ENCODE measurements at regions not wholly inside any gene's neighbourhood (a gene's known extent, or its start where the extent isn't known, plus 50 kb on each side); places are given as distances from the start of the nearest gene placed in this dataset.

GRCh38 chr16:25493136-25493811, 198.5 kb upstream of the HS3ST4 start:
- intact Hi-C loops (cut with micrococcal nuclease) = no loop called here
- H3K9me3 Mint-ChIP-seq = no peaks in the 10 kb centered on the region
- no peak for DNase-seq
- POLR2A ChIA-PET = no interaction called here
- H3K36me3 Mint-ChIP-seq = no peaks in the 10 kb centered on the region
- H3K4me3 Mint-ChIP-seq = no peak overlapping the region
- no peak overlapping the region for H3K27ac Mint-ChIP-seq
- peaks cover 8% of the 10 kb centered on the region for H3K27me3 Mint-ChIP-seq
- no peaks in the 10 kb centered on the region for H3K4me1 Mint-ChIP-seq (ENCODE audit: low read depth)
- CTCF ChIA-PET = no interaction called here

- Mint-ChIP-seq H3K36me3 (no peaks in the 10 kb centered on the region), H3K27ac (no peak overlapping the region), H3K27me3 (peaks cover 7% of the 10 kb centered on the region), H3K4me3 (no peak overlapping the region), H3K9me3 (no peaks in the 10 kb centered on the region), H3K4me1 (ENCODE audit: low read depth) (no peaks in the 10 kb centered on the region)
- intact Hi-C loops (cut with micrococcal nuclease) = no loop called here
- POLR2A ChIA-PET = no interaction called here
- CTCF ChIA-PET = no interaction called here
- DNase-seq = no peak
These were observed 203.3 kb upstream of the HS3ST4 start for GRCh38 chr16:25488435-25488834.

GRCh38 chr16:25487888-25488287, 203.9 kb upstream of the HS3ST4 start:
- no peak overlapping the region for H3K4me3 Mint-ChIP-seq

GRCh38 chr16:25481636-25482035, 210.1 kb upstream of the HS3ST4 start:
- Mint-ChIP-seq H3K27ac (no peak overlapping the region), H3K9me3 (no peaks in the 10 kb centered on the region), H3K27me3 (peaks cover 3% of the 10 kb centered on the region), H3K4me1 (ENCODE audit: low read depth) (no peaks in the 10 kb centered on the region), H3K4me3 (no peak overlapping the region), H3K36me3 (no peaks in the 10 kb centered on the region)
- DNase-seq = no peak
- intact Hi-C loops (cut with micrococcal nuclease) = no loop called here
- POLR2A ChIA-PET = no interaction called here
- CTCF ChIA-PET = no interaction called here

More at GRCh38 chr16:25487888-25488287, 203.9 kb upstream of the HS3ST4 start:
- no peaks in the 10 kb centered on the region for H3K4me1 Mint-ChIP-seq (ENCODE audit: low read depth)
- ChIA-PET POLR2A (no interaction called here), CTCF (no interaction called here)
- no peaks in the 10 kb centered on the region for H3K36me3 Mint-ChIP-seq
- no peaks in the 10 kb centered on the region for H3K9me3 Mint-ChIP-seq
- H3K27me3 Mint-ChIP-seq = peaks cover 7% of the 10 kb centered on the region
- DNase-seq = no peak
- intact Hi-C loops (cut with micrococcal nuclease) = no loop called here
- H3K27ac Mint-ChIP-seq = no peak overlapping the region

DNA sequence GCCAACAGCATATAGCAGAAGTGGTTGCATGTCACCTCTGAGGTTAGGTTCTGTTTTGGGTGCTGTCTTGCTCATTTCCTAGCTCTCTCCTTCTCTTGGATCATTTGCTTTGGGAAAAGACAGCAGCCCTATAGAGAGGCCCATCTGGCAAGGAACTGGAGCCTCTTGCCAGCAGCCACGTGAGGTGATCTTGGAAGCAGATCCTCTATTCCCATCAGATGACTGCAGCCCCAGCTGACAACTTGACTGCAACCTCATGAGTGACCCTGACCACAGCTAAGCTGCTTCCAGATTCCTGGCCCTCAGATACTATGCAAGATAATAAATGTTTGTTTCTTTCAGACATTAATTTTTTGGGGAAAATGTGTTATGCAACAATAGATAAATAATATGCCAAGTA, 213.3 kb upstream of the HS3ST4 start:
- H3K4me3 Mint-ChIP-seq = no peak overlapping the region
- ChIA-PET POLR2A (no interaction called here), CTCF (no interaction called here)
- H3K9me3 Mint-ChIP-seq = no peaks in the 10 kb centered on the region
- DNase-seq = no peak
- intact Hi-C loops (cut with micrococcal nuclease) = no loop called here
- no peaks in the 10 kb centered on the region for H3K4me1 Mint-ChIP-seq (ENCODE audit: low read depth)
- H3K27me3 Mint-ChIP-seq = no peaks in the 10 kb centered on the region
- no peaks in the 10 kb centered on the region for H3K36me3 Mint-ChIP-seq
- H3K27ac Mint-ChIP-seq = no peak overlapping the region

GRCh38 chr16:25464058-25464457, 206.4 kb upstream of the ZKSCAN2 start:
- Mint-ChIP-seq H3K4me1 (ENCODE audit: low read depth) (no peaks in the 10 kb centered on the region), H3K27ac (no peak overlapping the region), H3K9me3 (no peaks in the 10 kb centered on the region), H3K27me3 (peaks cover 4% of the 10 kb centered on the region), H3K36me3 (no peaks in the 10 kb centered on the region), H3K4me3 (no peak overlapping the region)
- CTCF ChIA-PET = interaction anchor here (0.6 kb wide), 1 partner anchor 199 kb away, joined by 4 read pairs; no protein-coding TSS in a partner anchor
- intact Hi-C loops (cut with micrococcal nuclease) = no loop called here
- POLR2A ChIA-PET = no interaction called here
- no peak for DNase-seq

- POLR2A ChIA-PET = no interaction called here
- Mint-ChIP-seq H3K36me3 (no peaks in the 10 kb centered on the region), H3K4me3 (no peak overlapping the region), H3K27me3 (peaks cover 3% of the 10 kb centered on the region), H3K4me1 (ENCODE audit: low read depth) (no peaks in the 10 kb centered on the region), H3K27ac (no peak overlapping the region), H3K9me3 (peaks cover 16% of the 10 kb centered on the region)
- intact Hi-C loops (cut with micrococcal nuclease) = no loop called here
- DNase-seq = no peak
- CTCF ChIA-PET = no interaction called here
These were observed 192.2 kb upstream of the ZKSCAN2 start for GRCh38 chr16:25449802-25450201.

DNA sequence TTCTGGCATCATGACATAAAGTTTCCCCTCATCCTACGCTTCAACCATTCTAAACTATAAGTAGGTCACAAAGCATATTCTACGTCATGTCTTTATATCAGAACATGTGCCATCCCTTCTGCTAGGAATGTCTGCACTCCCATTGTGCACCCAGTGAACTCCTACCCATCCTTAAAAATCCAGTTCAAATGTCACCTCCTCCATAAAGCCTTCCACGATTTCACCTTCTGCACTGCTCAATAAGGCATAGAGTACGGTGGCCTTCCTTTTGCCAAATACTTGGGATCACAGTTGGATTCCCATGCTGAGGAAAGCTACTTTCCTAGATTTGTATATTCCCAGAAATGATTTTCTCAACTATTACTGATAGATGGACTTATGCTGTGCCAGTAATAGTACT, 186.3 kb upstream of the ZKSCAN2 start:
- H3K9me3 Mint-ChIP-seq = peaks cover 12% of the 10 kb centered on the region
- no peak overlapping the region for H3K27ac Mint-ChIP-seq
- ChIA-PET CTCF (no interaction called here), POLR2A (no interaction called here)
- H3K4me3 Mint-ChIP-seq = no peak overlapping the region
- no peaks in the 10 kb centered on the region for H3K4me1 Mint-ChIP-seq (ENCODE audit: low read depth)
- intact Hi-C loops (cut with micrococcal nuclease) = no loop called here
- DNase-seq = no peak
- H3K27me3 Mint-ChIP-seq = peaks cover 13% of the 10 kb centered on the region
- no peaks in the 10 kb centered on the region for H3K36me3 Mint-ChIP-seq

DNA sequence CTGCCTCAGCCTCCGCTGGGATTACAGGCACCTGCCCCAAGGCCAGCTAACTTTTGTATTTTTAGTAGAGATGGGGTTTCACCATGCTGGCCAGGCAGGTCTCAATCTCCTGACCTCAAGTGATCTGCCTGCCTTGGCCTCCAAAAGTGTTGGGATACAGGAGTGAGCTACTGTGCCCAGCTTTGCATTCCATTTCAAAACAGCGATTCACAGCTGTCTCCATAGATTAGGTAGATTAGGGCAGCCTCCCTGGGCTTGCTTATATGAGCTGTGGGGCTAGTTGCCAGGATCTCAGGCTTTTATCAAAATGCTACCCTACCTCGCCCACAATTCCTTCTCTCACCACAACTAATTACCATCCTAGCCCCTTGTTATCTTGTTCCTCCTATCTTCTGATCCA, 176.4 kb upstream of the ZKSCAN2 start:
- H3K27ac Mint-ChIP-seq = no peak overlapping the region
- ChIA-PET CTCF (interaction anchor here (0.6 kb wide), 1 partner anchor 1022 kb away, joined by 3 read pairs; no protein-coding TSS in a partner anchor), POLR2A (no interaction called here)
- no peak overlapping the region for H3K4me3 Mint-ChIP-seq
- intact Hi-C loops (cut with micrococcal nuclease) = no loop called here
- H3K9me3 Mint-ChIP-seq = no peaks in the 10 kb centered on the region
- peaks cover 3% of the 10 kb centered on the region for H3K27me3 Mint-ChIP-seq
- no peak for DNase-seq
- no peaks in the 10 kb centered on the region for H3K36me3 Mint-ChIP-seq
- H3K4me1 Mint-ChIP-seq (ENCODE audit: low read depth) = no peaks in the 10 kb centered on the region

GRCh38 chr16:25433388-25433787, 175.7 kb upstream of the ZKSCAN2 start:
- H3K36me3 Mint-ChIP-seq = no peaks in the 10 kb centered on the region
- H3K4me3 Mint-ChIP-seq = no peak overlapping the region
- peaks cover 2% of the 10 kb centered on the region for H3K9me3 Mint-ChIP-seq
- no peaks in the 10 kb centered on the region for H3K4me1 Mint-ChIP-seq (ENCODE audit: low read depth)
- peaks cover 3% of the 10 kb centered on the region for H3K27me3 Mint-ChIP-seq
- H3K27ac Mint-ChIP-seq = no peak overlapping the region
- ChIA-PET CTCF (interaction anchor here (0.6 kb wide), 1 partner anchor 1023 kb away, joined by 3 read pairs; no protein-coding TSS in a partner anchor), POLR2A (no interaction called here)
- intact Hi-C loops (cut with micrococcal nuclease) = no loop called here
- DNase-seq = no peak

GRCh38 chr16:25431472-25431871, 173.8 kb upstream of the ZKSCAN2 start:
- H3K36me3 Mint-ChIP-seq = no peaks in the 10 kb centered on the region
- H3K27me3 Mint-ChIP-seq = peaks cover 3% of the 10 kb centered on the region
- H3K4me1 Mint-ChIP-seq (ENCODE audit: low read depth) = no peaks in the 10 kb centered on the region
- CTCF ChIA-PET = interaction anchor here (0.6 kb wide), 1 partner anchor 828 kb away, joined by 3 read pairs; no protein-coding TSS in a partner anchor
- POLR2A ChIA-PET = no interaction called here
- no peak for DNase-seq
- intact Hi-C loops (cut with micrococcal nuclease) = no loop called here
- no peak overlapping the region for H3K27ac Mint-ChIP-seq
- peaks cover 6% of the 10 kb centered on the region for H3K9me3 Mint-ChIP-seq
- H3K4me3 Mint-ChIP-seq = no peak overlapping the region

DNA sequence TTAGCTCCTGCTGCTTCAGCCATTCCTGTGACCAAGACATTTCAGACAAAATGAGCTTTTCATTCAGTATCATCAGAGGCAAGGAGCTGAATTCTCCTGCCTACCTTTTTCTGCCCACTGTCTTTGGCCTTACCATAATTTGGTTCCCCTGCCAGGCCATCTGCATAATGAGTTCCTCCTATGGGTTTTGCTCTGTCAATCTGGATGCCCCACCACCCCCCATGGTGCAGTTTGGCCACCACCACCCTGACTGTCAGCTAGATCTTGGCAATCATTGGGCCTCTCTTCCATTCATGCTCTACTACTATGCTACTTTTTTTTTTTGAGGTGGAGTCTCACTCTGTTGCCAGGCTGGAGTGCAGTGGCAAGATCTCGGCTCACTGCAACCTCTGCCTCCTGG, 169.2 kb upstream of the ZKSCAN2 start:
- H3K4me1 Mint-ChIP-seq (ENCODE audit: low read depth) = no peaks in the 10 kb centered on the region
- ChIA-PET CTCF (no interaction called here), POLR2A (no interaction called here)
- H3K36me3 Mint-ChIP-seq = no peaks in the 10 kb centered on the region
- DNase-seq = no peak
- no peaks in the 10 kb centered on the region for H3K27me3 Mint-ChIP-seq
- intact Hi-C loops (cut with micrococcal nuclease) = no loop called here
- no peak overlapping the region for H3K4me3 Mint-ChIP-seq
- H3K9me3 Mint-ChIP-seq = peaks cover 6% of the 10 kb centered on the region
- H3K27ac Mint-ChIP-seq = no peak overlapping the region

DNA sequence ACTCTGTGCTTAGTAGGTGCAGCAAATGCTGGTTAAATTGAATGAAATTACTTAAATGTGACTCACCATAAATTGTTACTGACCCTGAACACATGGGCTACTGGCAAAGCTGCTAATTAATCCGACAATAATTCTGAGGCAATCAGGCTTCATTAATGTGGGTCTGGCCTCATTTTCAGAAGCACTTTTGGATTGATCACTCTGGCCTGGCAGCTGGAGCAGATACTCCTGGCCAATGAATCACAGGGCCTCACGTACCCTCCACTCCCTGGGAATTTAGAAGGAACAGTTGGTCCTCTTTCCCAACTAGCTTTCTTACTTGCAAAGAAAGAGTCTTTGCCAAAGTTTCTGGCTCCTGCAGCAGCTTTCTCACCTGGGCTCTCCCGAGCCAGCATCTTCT, 162.0 kb upstream of the ZKSCAN2 start:
- intact Hi-C loops (cut with micrococcal nuclease) = no loop called here
- no peak overlapping the region for H3K27ac Mint-ChIP-seq
- H3K36me3 Mint-ChIP-seq = no peaks in the 10 kb centered on the region
- H3K9me3 Mint-ChIP-seq = no peaks in the 10 kb centered on the region
- no peak overlapping the region for H3K4me3 Mint-ChIP-seq
- H3K4me1 Mint-ChIP-seq (ENCODE audit: low read depth) = no peaks in the 10 kb centered on the region
- ChIA-PET CTCF (interaction anchor here (0.5 to 0.6 kb wide), 2 partner anchors 14 to 19 kb away, joined by 3 read pairs; no protein-coding TSS in a partner anchor), POLR2A (no interaction called here)
- DNase-seq = no peak
- H3K27me3 Mint-ChIP-seq = peaks cover 1% of the 10 kb centered on the region

Measured in activated CD4-positive, alpha-beta memory T cell treated with anti-CD3 and anti-CD28 coated beads for 36 hours (primary cell).